UCSD-AML1 (cell line): ENCODE measurements at regions not wholly inside any gene's neighbourhood (a gene's known extent, or its start where the extent isn't known, plus 50 kb on each side); places are given as distances from the start of the nearest gene placed in this dataset.

Experiments used
- DNase-seq: peaks from one replicate; lab custom pipeline; 2025; ENCODE audit not compliant: unreplicated experiment; lab: John Stamatoyannopoulos, UW

DNA sequence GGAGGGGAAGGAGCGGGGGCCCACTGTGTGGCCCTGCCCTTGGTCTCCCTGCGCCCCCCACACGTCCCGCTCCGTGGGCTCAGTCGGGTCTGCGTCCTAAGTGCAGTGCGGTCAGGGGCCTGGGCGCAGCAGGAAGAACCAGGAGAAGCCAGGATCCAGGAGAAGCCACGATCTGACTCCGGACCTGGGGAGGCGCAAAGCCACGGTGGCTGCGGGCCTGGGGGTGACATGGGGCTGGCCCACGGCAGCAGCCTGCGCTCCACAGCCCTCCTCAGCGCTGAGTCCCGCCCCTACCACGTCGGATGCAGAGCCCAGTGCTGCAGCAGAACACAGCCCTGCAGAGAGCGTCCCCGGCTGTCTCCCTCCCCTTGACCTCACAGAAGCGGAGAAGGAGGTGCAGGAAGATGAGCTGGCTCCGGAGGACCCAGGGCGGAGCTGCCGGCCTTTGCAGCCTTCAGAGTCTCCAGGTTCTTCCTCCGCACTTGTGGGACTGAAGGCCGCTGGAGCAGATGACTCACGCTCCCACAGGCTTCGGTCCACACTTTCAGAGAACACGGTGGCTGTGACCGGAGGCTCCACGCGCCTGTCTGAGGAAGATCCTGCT lies 589.2 kb upstream of the SALL3 start:
- DNase-seq = no peak

DNA sequence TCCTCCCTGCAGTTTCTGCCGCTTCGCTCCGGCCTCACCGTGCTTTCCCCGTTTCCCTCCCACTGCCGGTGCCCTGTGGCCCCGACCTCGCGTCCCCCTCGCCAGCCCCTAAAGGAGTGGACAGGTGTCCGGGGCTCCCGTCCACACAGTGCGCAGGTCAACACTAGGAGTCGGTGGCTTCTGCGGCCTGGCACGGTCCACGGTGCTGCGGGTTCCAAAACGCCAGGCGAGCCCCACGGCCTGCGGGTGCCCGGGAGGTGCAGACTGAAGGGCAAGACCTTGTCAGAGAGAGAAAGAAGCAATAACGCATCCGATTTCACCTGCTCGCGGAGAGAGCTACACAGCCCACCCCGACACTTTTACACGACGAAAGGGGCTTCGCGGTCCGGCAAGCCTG lies 588.7 kb upstream of the SALL3 start:
- DNase-seq = no peak

DNA sequence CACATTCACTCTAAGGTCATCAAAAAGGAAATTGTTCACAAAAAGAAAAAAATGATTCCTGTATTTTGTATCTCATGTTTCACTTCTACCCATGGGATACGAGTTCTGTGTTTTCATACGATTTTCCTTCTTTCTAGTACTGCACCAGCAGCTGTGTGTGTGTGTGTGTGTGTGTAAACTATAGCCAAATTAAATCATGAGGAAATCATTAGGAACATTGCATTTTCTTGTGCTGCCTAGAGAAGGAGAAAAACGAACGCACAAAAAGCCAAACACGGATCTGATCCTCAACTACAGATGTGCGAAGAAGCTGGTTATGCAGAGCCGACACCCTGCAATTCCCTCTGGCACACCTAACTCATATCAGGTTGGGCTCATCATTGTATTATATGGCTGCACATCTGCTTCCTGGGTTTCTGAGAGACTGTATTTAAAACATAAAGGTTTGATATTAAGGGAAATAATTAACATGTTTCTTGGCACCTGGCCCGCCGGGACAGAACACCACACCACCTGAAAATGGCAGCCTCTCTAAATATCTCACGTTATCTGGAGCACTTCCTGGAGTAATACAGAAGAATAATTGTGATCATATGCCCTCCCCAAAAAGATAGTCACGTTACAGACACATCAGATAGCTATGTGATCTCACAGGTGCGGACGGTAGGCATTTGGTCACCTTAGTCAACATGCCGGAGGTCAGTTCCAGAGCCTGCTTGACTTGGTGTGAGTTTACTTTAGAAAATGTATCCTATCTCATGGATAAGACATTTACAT lies 586.3 kb upstream of the SALL3 start:
- no peak for DNase-seq

DNA sequence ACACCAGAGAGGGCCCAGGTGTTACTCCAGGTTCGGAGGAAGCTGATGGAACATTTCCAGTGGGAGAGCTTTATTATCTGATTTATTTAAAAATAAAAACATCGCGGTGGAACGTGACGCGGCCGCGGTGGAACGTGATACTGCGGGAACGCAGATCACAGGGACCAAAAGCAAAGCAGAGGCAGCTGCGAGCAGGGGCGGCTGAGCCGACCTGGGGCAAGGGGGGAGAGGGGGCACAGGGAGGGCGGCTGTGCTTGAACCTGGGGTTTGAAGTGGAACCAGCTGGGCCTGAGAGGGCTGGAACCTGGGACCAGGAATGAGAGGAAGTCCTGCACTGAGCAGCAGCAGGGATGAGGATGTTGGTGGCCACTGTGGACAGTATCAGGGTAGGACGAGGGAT lies 583.5 kb upstream of the SALL3 start:
- no peak for DNase-seq

DNA sequence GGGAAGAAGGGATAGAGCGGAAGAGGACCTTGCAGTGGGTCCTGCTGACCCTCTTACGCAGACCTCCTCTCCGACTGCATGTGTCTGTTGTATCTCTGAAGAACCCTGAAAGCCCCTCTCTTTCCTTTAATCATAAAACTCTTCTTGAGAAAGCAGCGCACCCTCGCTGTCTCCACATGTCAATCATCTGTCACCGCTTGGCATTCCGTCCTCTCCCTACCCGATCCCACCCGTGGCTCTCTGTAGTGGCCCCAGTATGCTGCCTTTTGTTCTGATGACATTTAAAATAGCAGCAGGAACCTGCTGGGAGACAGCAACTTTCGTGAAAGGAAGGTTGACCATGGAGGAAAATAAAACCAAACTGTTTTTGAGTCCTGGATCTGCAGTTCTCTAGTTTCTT lies 582.9 kb upstream of the SALL3 start:
- no peak for DNase-seq

DNA sequence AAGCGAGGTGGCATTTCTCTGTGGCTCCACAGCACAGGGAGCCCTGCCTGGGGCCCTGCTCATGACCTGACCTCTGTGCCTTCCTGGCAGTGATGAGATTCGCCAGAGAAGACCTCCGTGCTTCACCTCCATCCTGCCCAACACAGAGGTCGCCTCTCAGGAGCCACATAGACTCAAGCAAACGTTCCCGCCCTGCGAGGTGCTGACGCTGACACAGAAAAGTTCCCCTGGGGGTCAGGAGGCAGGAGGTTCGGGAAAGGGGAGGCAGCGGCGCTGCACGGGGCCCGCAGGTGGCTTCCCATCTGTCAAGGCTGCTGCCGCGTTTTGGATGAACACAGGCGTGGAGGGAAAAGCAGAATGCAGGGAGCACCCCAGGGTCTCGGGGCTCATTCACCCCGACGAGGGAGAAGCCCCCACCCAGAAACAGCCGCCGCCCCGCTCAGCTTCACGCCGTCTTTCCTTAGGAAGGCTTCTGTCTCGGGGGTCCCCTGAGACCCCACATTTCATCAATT lies 579.6 kb upstream of the SALL3 start:
- DNase-seq = no peak

DNA sequence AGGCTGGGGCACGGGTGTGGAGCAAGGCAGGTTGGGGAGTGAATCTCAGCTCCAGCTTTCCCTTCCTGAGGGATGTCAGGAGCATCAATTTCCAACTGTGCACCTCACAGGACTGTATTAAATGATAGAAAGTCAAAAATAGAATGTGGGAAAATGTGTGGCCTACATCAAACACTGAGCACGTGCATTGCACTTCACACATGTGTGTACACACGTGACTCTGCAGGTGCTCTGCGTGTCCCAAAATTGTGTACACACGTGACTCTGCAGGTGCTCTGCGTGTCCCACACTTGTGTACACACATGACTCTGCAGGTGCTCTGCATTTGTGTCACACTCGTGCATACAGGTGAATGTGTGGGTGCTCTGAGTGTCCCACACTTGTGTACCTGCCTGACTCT lies 577.2 kb upstream of the SALL3 start:
- DNase-seq = no peak

DNA sequence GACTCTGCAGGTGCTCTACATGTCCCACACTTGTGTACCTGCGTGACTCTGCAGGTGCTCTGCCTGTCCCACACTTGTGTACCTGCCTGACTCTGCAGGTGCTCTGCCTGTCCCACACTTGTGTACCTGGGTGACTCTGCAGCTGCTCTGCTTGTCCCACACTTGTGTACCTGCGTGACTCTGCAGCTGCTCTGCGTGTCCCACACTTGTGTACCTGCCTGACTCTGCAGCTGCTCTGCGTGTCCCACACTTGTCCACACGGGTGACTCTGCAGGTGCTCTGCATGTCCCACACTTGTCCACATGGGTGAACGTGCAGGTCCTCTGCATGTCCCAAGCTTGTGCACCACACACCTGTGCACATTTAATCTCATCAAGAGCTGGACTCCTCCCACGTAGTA lies 576.7 kb upstream of the SALL3 start:
- DNase-seq = no peak

DNA sequence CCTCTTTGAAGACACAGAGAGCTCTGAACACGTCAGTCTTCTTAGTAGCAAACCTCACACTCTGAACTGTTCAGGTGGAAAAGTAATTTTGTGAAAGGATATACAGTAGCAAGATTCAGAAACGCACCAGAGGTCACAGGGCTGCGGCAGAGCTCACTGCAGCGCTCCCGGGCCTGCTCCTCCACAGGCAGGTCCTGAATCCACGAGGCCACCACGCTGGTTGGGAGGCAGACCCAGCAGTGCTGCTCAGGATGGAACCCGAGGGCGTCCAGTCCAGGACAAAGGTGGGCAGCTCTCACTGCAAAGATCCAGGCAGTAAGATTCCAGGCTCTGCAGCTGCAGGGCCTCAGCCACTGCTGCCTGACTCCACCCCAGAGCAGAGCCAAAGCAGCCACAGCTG lies 576.2 kb upstream of the SALL3 start:
- DNase-seq = no peak

DNA sequence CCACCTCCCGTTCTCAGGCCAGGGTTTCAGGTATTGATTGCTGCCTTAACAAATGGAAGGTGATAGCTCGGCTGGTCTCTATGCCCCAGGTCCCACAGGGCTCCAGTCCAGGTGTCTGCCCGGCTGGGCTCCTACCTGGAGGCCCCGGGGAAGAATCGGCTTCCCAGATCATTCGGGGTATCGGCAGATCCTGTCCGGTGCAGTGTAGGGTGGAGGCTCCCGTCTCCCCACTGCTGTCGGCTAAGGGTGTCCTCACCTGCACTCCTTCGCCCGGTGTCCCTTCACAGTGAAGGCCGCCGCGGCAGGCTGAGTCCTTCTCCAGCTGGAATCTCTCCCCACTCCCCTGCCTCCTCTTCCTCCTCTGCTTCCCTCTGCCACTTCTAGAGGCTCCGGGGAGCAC lies 573.9 kb upstream of the SALL3 start:
- no peak for DNase-seq

DNA sequence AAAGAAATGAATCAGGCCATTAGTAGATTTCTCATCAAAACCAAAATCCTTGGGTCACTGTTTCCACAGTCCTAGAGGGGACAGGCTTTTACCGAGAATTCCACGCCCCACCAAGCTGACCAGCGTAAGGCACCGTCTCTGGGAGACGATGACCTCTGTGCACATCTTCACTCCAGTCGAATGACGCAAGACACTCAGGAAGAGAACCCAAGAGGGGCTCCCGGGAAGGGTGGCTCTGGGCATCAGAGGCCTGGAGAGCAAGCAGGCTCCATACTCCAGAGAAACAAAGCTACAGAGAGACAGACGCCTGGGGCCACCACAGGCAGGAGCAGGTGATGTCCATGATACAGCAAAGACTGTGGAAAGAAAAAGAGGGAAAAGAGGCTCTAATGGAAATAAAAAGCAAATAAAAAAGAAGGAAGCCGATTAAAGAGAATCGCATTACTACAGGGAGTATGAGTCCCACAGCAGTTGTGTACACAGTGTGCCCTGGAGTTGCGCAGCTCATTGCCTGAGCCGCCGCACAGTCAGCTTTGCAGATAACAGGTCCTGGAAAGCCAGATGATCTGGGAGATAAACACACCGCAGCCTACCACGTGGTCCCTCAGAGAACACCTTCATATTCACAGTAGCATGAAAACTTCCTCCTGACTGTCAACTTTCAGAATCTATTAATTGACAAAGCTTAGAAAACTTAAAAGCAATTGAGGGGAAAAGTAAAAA lies 572.7 kb upstream of the SALL3 start:
- no peak for DNase-seq

DNA sequence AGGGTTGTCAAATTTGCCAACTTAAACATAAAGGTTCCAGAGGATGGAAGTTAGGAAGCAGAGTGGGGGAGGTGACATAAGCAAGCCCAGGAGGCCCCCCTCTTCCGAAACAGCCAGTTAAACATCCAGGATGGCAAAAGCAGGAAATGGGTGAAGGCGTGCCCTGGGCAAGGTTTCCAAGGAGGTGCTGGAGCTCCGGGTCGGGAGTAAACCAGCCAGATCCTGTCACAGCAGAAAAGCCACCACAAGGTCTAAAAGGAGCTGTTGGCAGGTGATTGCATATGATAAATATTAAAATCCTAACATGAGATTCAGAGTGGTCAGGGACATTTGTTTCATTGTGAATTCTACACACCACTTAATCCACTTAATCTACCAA lies 572.2 kb upstream of the SALL3 start:
- peak; percentile 25 for DNase-seq

DNA sequence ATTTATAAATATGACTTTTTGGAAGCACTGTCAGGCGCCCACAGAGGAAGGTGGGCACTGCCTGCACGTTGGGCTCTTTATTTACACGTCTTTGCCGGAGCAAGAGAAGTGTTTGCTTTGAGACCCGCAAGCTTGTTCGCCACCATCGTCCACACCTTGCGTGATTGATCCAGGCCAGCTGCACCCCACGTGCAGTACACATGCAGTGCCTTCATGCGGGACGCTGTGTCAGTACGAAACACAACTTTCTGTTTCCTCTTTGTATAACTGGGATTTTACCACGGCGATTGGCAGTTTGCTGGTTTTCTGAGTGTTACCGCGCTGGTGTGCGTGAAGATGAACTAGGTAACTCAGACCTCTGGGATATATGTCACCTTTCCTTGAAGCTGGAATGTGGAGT lies 571.0 kb upstream of the SALL3 start:
- DNase-seq = no peak

DNA sequence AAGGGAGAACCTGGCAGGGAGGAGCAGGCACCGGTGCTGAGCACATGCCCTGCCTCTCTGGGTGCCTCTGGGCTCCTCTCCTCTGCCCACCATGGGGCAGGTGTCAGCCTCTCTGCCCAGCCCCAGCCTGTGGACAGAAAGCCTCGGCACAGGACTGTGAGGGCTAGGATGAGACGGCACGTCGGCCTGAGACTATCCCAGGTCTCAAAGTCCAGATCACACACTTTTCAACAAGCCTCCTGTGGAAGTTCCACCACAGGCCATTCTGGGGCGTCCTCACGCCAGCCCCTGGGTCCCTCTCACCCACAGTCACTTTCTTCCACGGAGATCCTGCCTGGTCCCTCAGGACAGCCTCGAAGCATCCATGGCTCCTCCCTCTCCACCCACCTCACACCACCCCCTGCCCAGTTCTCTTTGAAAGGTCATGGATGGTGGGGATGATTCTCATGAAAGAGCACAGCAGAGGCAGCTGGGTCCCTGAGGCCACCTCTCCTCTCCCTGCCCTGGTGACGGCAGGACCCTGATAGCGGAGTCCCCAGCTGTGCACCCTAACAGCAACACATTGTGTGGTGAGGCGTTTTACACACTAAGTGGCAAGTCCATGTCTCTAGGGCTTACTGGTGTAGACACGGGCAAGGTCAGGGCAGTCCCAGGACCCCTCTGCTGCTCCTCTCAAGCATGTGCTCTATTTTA lies 569.4 kb upstream of the SALL3 start:
- DNase-seq = no peak

DNA sequence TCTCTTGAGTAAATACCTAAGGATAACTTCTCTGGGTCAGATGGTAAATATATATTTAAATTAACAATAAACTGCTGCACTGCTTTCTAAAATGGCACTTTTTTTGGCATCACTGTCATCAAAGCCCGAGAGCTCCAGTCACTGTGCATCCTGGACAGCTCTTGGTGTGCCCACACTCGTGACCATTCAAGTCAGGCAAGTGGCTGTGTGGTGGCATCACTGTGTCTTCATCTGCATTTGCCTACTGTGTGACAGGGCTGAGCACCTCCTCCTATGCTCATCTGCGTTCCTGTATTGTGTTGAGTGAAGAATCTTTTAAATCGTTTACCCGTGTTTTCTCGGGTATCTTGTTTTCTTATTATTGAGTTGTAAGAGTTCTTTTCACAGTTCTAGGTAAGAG lies 568.1 kb upstream of the SALL3 start:
- DNase-seq = no peak

DNA sequence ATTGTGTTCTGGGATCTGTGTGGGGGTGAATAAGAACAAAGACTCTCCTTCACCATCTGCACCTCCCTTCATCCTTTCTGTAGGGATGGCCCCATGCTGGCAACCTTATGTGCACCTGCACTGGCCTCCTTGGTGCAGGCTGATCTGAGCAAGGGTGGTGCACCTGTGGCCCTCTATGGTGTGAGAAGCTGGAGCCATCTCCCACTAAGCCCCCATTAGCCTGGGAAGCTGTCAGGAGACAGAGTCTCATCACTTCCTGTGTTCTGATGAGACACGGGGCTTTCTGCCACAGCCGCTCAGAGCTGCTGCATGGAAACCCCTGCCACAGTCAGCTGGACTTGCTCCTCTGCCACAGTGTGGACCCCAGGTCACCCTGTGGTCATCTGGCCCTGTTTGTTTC lies 565.3 kb upstream of the SALL3 start:
- DNase-seq = no peak

DNA sequence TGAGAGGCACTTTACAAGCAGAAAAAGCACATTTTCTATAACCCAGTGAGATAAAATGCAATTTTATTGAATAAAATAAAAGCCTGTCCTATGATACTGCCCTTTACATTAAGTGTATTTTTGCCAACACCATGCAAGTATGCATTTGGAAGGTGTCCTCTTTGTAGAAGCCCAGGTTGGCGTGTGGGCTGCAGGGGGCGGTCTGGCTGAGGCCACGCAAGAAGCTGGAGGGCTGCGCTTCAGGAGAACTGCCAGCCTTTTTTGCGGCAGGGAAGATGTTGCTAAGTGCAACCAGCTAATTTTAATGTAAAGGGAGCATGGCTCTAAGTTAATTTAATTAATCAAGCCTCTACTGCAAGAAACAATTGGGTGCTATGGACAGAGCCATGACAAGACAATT lies 562.8 kb upstream of the SALL3 start:
- no peak for DNase-seq

DNA sequence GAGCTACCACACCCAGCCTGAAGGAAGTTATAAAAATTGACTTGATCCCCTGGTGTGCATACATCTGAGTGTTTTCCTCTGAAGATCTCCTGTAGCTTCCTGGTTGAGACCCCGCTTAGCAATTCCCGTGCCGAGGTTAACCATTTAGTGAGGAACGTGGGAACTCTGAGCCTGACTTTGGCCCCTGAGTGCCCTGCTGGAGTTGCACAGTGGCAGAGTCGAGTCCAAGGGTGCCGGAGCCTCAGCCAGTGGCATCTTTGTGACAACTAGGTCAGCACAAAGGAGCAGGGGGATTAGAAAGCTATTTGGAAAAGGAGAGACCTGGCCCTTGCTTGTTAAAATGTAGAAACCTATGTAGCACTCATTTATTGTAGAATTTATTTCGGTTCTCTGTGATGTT lies 561.2 kb upstream of the SALL3 start:
- DNase-seq = no peak

DNA sequence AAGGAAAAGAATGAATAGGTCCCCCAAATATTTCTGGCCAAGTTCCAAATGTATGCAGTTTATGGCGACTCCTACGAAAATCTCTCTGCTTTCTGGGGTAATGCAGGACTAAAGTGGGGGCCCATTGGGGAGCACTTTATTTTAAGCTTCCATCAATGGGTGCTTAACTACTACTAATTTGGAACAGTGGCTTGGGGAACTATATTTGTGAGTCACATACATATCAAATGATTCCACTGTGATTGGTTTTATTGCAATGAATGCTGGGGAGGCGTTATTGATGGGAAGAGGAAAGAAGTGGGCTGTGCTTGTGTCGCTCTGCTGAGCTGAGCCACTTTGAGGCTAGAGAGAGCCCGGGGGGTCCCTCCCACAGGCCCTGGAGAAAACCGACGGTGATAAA lies 560.4 kb upstream of the SALL3 start:
- no peak for DNase-seq

DNA sequence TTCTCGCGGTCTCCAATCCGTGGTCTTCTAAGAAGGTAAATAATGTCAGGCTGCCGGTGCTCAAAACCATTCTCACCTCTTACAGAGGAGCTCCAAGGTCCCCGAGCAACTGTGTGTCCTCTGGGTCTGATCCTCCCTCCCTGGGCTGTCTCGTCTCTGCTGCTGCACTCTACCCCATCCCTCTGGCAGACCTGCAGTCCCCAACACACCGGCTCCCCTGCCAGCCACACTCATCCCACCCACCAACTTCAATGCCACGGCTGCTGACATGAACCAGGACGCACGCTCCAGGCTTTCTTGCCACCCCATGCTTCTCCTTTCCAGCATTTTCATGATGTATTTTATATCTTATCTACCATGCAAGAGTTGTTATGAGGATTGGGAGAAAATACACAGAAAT lies 559.5 kb upstream of the SALL3 start:
- no peak for DNase-seq

DNA sequence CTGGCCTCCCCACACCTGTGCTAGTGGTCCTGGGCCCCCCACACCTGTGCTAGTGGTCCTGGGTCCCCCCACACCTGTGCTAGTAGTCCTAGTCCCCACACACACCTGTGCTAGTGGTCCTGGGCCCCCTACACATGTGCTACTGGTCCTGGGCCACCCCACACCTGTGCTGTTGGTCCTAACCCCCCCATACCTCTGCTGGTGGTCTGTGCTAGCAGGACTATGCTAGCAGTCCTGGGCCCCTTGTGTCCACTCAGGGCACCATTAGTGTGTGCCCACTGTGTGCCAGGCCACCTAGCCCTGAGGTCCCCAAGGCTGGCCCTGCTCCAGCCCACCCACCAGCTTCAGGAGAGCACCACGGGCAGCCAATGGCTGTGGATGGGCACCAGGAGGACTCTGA lies 558.2 kb upstream of the SALL3 start:
- DNase-seq = no peak

DNA sequence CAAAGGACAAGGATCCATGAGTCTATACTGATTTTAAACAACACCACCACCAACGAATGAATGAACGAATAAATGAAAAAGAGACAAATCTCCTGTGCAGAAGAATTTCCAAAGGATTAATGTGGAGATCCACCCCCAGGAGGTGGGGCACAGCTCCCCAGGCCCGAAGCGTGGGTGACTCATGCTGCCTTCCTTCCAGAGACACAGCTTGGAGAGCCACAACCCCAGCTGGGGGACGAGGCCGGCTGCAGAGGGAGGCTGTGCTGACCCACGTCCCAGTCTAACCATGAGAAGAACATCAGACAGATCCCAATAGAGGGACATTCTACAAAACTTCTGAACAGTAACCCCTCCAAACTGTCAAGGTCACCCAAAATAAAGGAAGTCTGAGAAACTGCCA lies 557.3 kb upstream of the SALL3 start:
- DNase-seq = no peak
